ENCODE measurements at regions not wholly inside any gene's neighbourhood (a gene's known extent, or its start where the extent isn't known, plus 50 kb on each side); places are given as distances from the start of the nearest gene placed in this dataset.

- no peaks in the 10 kb centered on the region for H3K27me3 ChIP-seq (ENCODE audit: control insufficient read depth, insufficient read depth, low read length, poor library complexity, severe bottlenecking)
- H3K27ac ChIP-seq (ENCODE audit: low read depth, low read length), result no peak overlapping the region
- 40 to 52% methylated on average over 1 of the region's 1 CpG for WGBS, 2 experiments (ENCODE audit: insufficient coverage in 1 of 2, insufficient read length in 1 of 2)
- no peak overlapping the region for H3K9ac ChIP-seq (ENCODE audit: extremely low read depth, low read length, poor library complexity, severe bottlenecking)
- H3K27me3 Mint-ChIP-seq (ENCODE audit: insufficient read depth), result no peaks in the 10 kb centered on the region
- H3K4me3 ChIP-seq (ENCODE audit: low read length), result no peak overlapping the region
- no peak overlapping the region for H3K4me3 Mint-ChIP-seq
- no peak overlapping the region for H3K27ac Mint-ChIP-seq
- peaks cover 4% of the 10 kb centered on the region for H3K4me1 ChIP-seq (ENCODE audit: control insufficient read depth, insufficient read depth, low read length)
- H3K36me3 ChIP-seq (ENCODE audit: control insufficient read depth, insufficient read depth, low read length), result no peaks in the 10 kb centered on the region
- TF ChIP-seq CTCF (conservative IDR thresholded peaks at IDR 0.05), result no peak
- H3K9me3 Mint-ChIP-seq, result no peaks in the 10 kb centered on the region
- H3K4me1 Mint-ChIP-seq, result peaks cover 9% of the 10 kb centered on the region
- no peak for DNase-seq
- H3K9me3 ChIP-seq (ENCODE audit: control insufficient read depth, low read length), result no peaks in the 10 kb centered on the region
- no peaks in the 10 kb centered on the region for H3K36me3 Mint-ChIP-seq (ENCODE audit: low read depth)
Measured at GRCh38 chr5:158066076-158066475, 207.1 kb upstream of the CLINT1 start.

GRCh38 chr5:158064334-158065123 lies 205.6 kb upstream of the CLINT1 start:
- Histone ChIP-seq H3K9ac (ENCODE audit: extremely low read depth, low read length, poor library complexity, severe bottlenecking) (no peak overlapping the region), H3K4me1 (ENCODE audit: control insufficient read depth, insufficient read depth, low read length) (peaks cover 4% of the 10 kb centered on the region), H3K9me3 (ENCODE audit: control insufficient read depth, low read length) (no peaks in the 10 kb centered on the region), H3K27me3 (ENCODE audit: control insufficient read depth, insufficient read depth, low read length, poor library complexity, severe bottlenecking) (no peaks in the 10 kb centered on the region), H3K27ac (ENCODE audit: low read depth, low read length) (no peak overlapping the region), H3K4me3 (ENCODE audit: low read length) (no peak overlapping the region), H3K36me3 (ENCODE audit: control insufficient read depth, insufficient read depth, low read length) (no peaks in the 10 kb centered on the region)
- Mint-ChIP-seq H3K27ac (no peak overlapping the region), H3K27me3 (ENCODE audit: insufficient read depth) (no peaks in the 10 kb centered on the region), H3K4me1 (peaks cover 4% of the 10 kb centered on the region), H3K4me3 (no peak overlapping the region), H3K36me3 (ENCODE audit: low read depth) (no peaks in the 10 kb centered on the region), H3K9me3 (no peaks in the 10 kb centered on the region)
- no peak for DNase-seq
- WGBS, 2 experiments (ENCODE audit: insufficient coverage in 1 of 2, insufficient read length in 1 of 2), result 80 to 88% methylated on average over 4 to 5 of the region's 5 CpGs
- no peak for TF ChIP-seq CTCF (conservative IDR thresholded peaks at IDR 0.05)

- H3K27me3 Mint-ChIP-seq (ENCODE audit: insufficient read depth), result no peaks in the 10 kb centered on the region
- no peak overlapping the region for H3K9ac ChIP-seq (ENCODE audit: extremely low read depth, low read length, poor library complexity, severe bottlenecking)
- WGBS, 2 experiments (ENCODE audit: insufficient coverage in 1 of 2, insufficient read length in 1 of 2), result 97 to 100% methylated on average over 1 of the region's 1 CpG
Measured at GRCh38 chr5:158063052-158063451, 204.1 kb upstream of the CLINT1 start.

More at GRCh38 chr5:158063052-158063451, 204.1 kb upstream of the CLINT1 start:
- TF ChIP-seq CTCF (conservative IDR thresholded peaks at IDR 0.05), result no peak
- H3K9me3 ChIP-seq (ENCODE audit: control insufficient read depth, low read length), result no peaks in the 10 kb centered on the region
- no peak for DNase-seq
- Mint-ChIP-seq H3K4me1 (peaks cover 2% of the 10 kb centered on the region), H3K4me3 (no peak overlapping the region), H3K36me3 (ENCODE audit: low read depth) (no peaks in the 10 kb centered on the region), H3K9me3 (no peaks in the 10 kb centered on the region), H3K27ac (no peak overlapping the region)
- no peak overlapping the region for H3K27ac ChIP-seq (ENCODE audit: low read depth, low read length)
- H3K4me1 ChIP-seq (ENCODE audit: control insufficient read depth, insufficient read depth, low read length), result peaks cover 4% of the 10 kb centered on the region
- H3K27me3 ChIP-seq (ENCODE audit: control insufficient read depth, insufficient read depth, low read length, poor library complexity, severe bottlenecking), result no peaks in the 10 kb centered on the region
- no peak overlapping the region for H3K4me3 ChIP-seq (ENCODE audit: low read length)
- H3K36me3 ChIP-seq (ENCODE audit: control insufficient read depth, insufficient read depth, low read length), result no peaks in the 10 kb centered on the region

Measured in endodermal cell (in vitro differentiated cells).